Kidney (tissue), 13 donors: ENCODE measurements at regions not wholly inside any gene's neighbourhood (a gene's known extent, or its start where the extent isn't known, plus 50 kb on each side); places are given as distances from the start of the nearest gene placed in this dataset.

ENCODE experiments used
- DNase-seq, 5 donors: peaks; one replicate each; pipeline ENCODE4 v3.0.0-alpha.2; 2013 to 2020
- FAIRE-seq: peaks from 2 replicates; lab custom pipeline; 2012; peaks lifted over from hg19 to GRCh38; lab: Jason Lieb, UNC
- H3K27ac ChIP-seq, 2 donors: one replicate each; pipeline ENCODE4 v1.7.0; 2013; ENCODE audit warnings: low read depth in 2 of 2, low read length in 2 of 2, inconsistent platforms in 1 of 2
- H3K27me3 ChIP-seq: one replicate; pipeline ENCODE4 v1.7.1; 2013; ENCODE audit warnings: low read length, inconsistent platforms; ENCODE audit not compliant: control insufficient read depth, insufficient read depth
- H3K36me3 ChIP-seq, 3 donors: one replicate each; pipeline versions ENCODE4 v1.7.0 to v1.7.1; 2013; ENCODE audit warnings: low read length in 3 of 3, control low read depth in 1 of 3, inconsistent platforms in 1 of 3; ENCODE audit not compliant: insufficient read depth in 3 of 3, control insufficient read depth in 2 of 3
- H3K4me1 ChIP-seq, 3 donors: one replicate each; pipeline versions ENCODE4 v1.7.0 to v1.7.1; 2013; ENCODE audit warnings: low read length in 3 of 3, inconsistent platforms in 1 of 3, low read depth in 1 of 3; ENCODE audit not compliant: control insufficient read depth in 2 of 3, insufficient read depth in 2 of 3
- H3K4me3 ChIP-seq, 3 donors: one replicate each; pipeline versions ENCODE4 v1.7.0 to v1.8.1; 2013; ENCODE audit warnings: low read length in 3 of 3, control low read depth in 1 of 3, inconsistent platforms in 1 of 3
- H3K9ac ChIP-seq, 3 donors: one replicate each; pipeline versions ENCODE4 v1.7.0 to v1.7.1; 2013; ENCODE audit warnings: low read length in 3 of 3, control low read depth in 1 of 3, inconsistent platforms in 1 of 3
- H3K9me3 ChIP-seq, 3 donors: one replicate each; pipeline versions ENCODE4 v1.7.0 to v1.7.1; 2013; ENCODE audit warnings: low read length in 3 of 3, control low read depth in 1 of 3, inconsistent platforms in 1 of 3; ENCODE audit not compliant: control insufficient read depth in 2 of 3, insufficient read depth in 1 of 3
- CTCF ChIP-seq: IDR thresholded peaks from 3 replicates; pipeline ENCODE4 v1.5.1; 2012; ENCODE audit warnings: mild to moderate bottlenecking, moderate library complexity, borderline replicate concordance; ENCODE audit not compliant: insufficient read depth; ENCODE audit errors: extremely low read depth
- intact Hi-C: fragments of 100-400 bp; cut with DNase I; formaldehyde crosslinking; loops from one replicate; pipeline ENCODE4 v1.11.1; 2022
- donor health status: control.
- donor health status: control.
- donor health status: control.
- donor health status: control.
- donor health status: control.
- donor health status: DM: yes; HTN: yes; CAD: no.
- donor health status: Normal renal cell carcinoma (clear cell type).

- intact Hi-C loops = no loop called here
Measured at GRCh38 chr11:71305451-71306125, 53.2 kb upstream of the SHANK2 start.

GRCh38 chr11:71305041-71305440 lies 52.7 kb upstream of the SHANK2 start:
- no peaks in the 10 kb centered on the region for H3K27me3 ChIP-seq
- TF ChIP-seq CTCF = no peak
- no peaks in the 10 kb centered on the region for H3K36me3 ChIP-seq
- H3K9me3 ChIP-seq = no peaks in the 10 kb centered on the region
- peak in 1 of 5 donors; percentile 9 for DNase-seq
- no peaks in the 10 kb centered on the region for H3K4me1 ChIP-seq
- H3K4me3 ChIP-seq = no peak overlapping the region
- no peak overlapping the region for H3K9ac ChIP-seq
- no peak overlapping the region for H3K27ac ChIP-seq
- intact Hi-C loops = no loop called here
- no peak for FAIRE-seq

More at GRCh38 chr11:71305451-71306125, 53.2 kb upstream of the SHANK2 start:
- H3K9me3 ChIP-seq = no peaks in the 10 kb centered on the region
- no peak for FAIRE-seq
- no peaks in the 10 kb centered on the region for H3K36me3 ChIP-seq
- no peak for TF ChIP-seq CTCF
- H3K4me3 ChIP-seq = no peak overlapping the region
- H3K27me3 ChIP-seq = no peaks in the 10 kb centered on the region
- no peak overlapping the region for H3K27ac ChIP-seq
- H3K4me1 ChIP-seq = no peaks in the 10 kb centered on the region
- H3K9ac ChIP-seq = no peak overlapping the region
- DNase-seq = peak in 1 of 5 donors; percentile 16

GRCh38 chr11:71304491-71304890 lies 52.1 kb upstream of the SHANK2 start:
- FAIRE-seq (no peak), DNase-seq (peak in 1 of 5 donors; percentile 7)
- H3K9me3 ChIP-seq = no peaks in the 10 kb centered on the region
- no peaks in the 10 kb centered on the region for H3K4me1 ChIP-seq
- intact Hi-C loops = no loop called here
- H3K36me3 ChIP-seq = no peaks in the 10 kb centered on the region
- no peak overlapping the region for H3K27ac ChIP-seq
- H3K4me3 ChIP-seq = no peak overlapping the region
- TF ChIP-seq CTCF = no peak
- H3K27me3 ChIP-seq = no peaks in the 10 kb centered on the region
- H3K9ac ChIP-seq = no peak overlapping the region
